Nephron (organoid): ENCODE measurements at regions not wholly inside any gene's neighbourhood (a gene's known extent, or its start where the extent isn't known, plus 50 kb on each side); places are given as distances from the start of the nearest gene placed in this dataset.

Source experiments
- H3K27ac Mint-ChIP-seq, 3 experiments: 2 replicates each; pipeline ENCODE4 v1.8.0; 2020; ENCODE audit warnings: mixed read lengths in 3 of 3, mild to moderate bottlenecking in 2 of 3, moderate library complexity in 1 of 3
- H3K27me3 Mint-ChIP-seq: 2 replicates; pipeline ENCODE4 v1.8.0; 2021; ENCODE audit warnings: low read depth, mild to moderate bottlenecking, moderate library complexity, mixed read lengths
- H3K36me3 Mint-ChIP-seq: 2 replicates; pipeline ENCODE4 v1.8.0; 2020; ENCODE audit warnings: low read depth, mixed read lengths
- H3K4me1 Mint-ChIP-seq: 2 replicates; pipeline ENCODE4 v1.8.0; 2020; ENCODE audit warnings: mixed read lengths
- H3K4me3 Mint-ChIP-seq, 3 experiments: 2 replicates each; pipeline ENCODE4 v1.8.0; 2020; ENCODE audit warnings: mild to moderate bottlenecking in 3 of 3, mixed read lengths in 3 of 3, moderate library complexity in 2 of 3
- H3K9me3 Mint-ChIP-seq: 2 replicates; pipeline ENCODE4 v1.8.0; 2020; ENCODE audit warnings: mixed read lengths
- TF ChIP-seq, protein P1 (sequence below), 3 experiments: fragments of 200-600 bp; sonication (generic); IDR thresholded peaks; one replicate each; pipeline ENCODE4 v1.5.0; 2021; ENCODE audit warnings: antibody characterized with exemption in 3 of 3; ENCODE audit not compliant: unreplicated experiment in 3 of 3

DNA sequence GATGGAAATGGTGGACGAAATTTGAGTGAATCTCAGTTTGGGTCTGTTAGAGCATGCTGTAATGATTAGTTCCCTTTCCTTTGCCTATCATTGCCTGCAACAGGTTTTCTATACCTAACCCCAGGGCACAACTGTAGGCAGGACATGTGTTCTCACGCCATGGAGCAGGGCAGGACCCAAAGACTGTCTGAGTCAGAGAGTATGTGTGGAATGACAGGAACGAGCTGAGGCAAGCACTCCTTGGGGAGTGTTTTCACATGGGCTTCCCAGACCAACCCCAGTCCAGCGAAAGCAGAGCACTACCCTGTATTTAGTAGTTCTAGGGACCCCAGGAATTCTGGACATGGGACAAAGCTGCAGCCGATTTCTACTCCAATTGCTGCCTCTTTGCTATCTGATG, 234.2 kb downstream of the HACE1 start:
- peaks cover 3% of the 10 kb centered on the region for H3K27me3 Mint-ChIP-seq
- TF ChIP-seq, protein P1, sequence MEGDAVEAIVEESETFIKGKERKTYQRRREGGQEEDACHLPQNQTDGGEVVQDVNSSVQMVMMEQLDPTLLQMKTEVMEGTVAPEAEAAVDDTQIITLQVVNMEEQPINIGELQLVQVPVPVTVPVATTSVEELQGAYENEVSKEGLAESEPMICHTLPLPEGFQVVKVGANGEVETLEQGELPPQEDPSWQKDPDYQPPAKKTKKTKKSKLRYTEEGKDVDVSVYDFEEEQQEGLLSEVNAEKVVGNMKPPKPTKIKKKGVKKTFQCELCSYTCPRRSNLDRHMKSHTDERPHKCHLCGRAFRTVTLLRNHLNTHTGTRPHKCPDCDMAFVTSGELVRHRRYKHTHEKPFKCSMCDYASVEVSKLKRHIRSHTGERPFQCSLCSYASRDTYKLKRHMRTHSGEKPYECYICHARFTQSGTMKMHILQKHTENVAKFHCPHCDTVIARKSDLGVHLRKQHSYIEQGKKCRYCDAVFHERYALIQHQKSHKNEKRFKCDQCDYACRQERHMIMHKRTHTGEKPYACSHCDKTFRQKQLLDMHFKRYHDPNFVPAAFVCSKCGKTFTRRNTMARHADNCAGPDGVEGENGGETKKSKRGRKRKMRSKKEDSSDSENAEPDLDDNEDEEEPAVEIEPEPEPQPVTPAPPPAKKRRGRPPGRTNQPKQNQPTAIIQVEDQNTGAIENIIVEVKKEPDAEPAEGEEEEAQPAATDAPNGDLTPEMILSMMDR (IDR thresholded peaks at IDR 0.05; ENCODE audit: unreplicated experiment in 3 of 3), result no peak
- H3K27ac Mint-ChIP-seq, result peak overlapping the region; percentile 15 to 65 (median 50)
- H3K36me3 Mint-ChIP-seq, result no peaks in the 10 kb centered on the region
- H3K9me3 Mint-ChIP-seq, result no peaks in the 10 kb centered on the region
- no peaks in the 10 kb centered on the region for H3K4me1 Mint-ChIP-seq
- H3K4me3 Mint-ChIP-seq, result no peak overlapping the region

DNA sequence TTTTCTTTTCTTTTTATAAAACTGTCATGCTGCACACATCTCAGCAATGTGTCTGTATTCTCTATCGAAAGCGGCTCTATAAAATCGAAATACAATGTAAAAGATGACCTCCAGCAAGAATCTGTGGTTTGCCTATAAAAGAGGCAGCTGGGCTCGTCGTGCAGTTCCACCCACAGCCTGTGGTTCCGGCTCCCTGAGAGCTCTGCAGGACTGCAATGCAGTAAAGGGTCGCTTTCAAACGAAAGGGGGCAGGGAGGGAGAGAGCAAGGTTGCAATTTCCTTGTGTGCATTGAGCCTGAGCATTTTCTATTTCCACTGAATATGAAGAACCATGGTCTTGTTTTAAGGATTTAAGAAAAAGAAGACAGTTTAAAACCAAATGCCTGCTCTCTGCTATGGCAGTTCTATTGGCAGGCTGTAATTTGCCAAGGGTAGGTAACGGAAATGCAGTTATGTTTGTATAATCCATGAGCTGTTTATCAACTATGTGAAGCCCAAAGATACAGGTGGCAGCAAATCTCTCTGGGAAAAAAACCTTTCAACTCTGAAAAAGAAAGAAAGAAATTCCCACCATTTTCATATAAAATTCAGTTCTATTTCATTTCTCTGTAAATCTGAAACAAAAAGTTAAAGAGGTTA, 236.5 kb downstream of the HACE1 start:
- Mint-ChIP-seq H3K4me3 (no peak overlapping the region), H3K27ac (peak overlapping the region in 2 of 3 experiments; percentile 26 to 38), H3K4me1 (no peaks in the 10 kb centered on the region), H3K36me3 (no peaks in the 10 kb centered on the region), H3K9me3 (no peaks in the 10 kb centered on the region), H3K27me3 (peaks cover 3% of the 10 kb centered on the region)
- TF ChIP-seq, protein P1 (IDR thresholded peaks at IDR 0.05; ENCODE audit: unreplicated experiment in 3 of 3), result no peak

DNA sequence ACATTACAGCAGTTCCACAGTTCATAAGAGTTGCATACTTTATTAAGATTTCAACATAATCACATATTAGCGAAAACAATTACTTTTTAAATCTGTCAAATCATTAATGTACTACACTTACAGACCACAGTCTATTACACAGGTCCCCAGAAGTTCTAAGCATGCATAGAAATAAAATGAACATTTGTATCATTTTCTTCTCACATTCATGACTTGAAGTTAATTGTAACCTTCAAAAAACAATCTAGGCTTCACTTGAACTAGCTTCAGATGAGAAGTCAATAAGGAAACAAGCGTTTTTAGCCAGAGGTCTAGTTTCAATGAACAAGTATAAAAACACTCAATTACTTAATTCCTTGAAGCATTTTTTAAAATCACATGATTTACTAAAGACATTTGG, 238.3 kb downstream of the HACE1 start:
- H3K27me3 Mint-ChIP-seq, result peaks cover 3% of the 10 kb centered on the region
- no peak overlapping the region for H3K27ac Mint-ChIP-seq
- TF ChIP-seq, protein P1 (IDR thresholded peaks at IDR 0.05; ENCODE audit: unreplicated experiment in 3 of 3), result no peak
- no peaks in the 10 kb centered on the region for H3K36me3 Mint-ChIP-seq
- H3K4me1 Mint-ChIP-seq, result peaks cover 6% of the 10 kb centered on the region
- H3K4me3 Mint-ChIP-seq, result no peak overlapping the region
- H3K9me3 Mint-ChIP-seq, result no peaks in the 10 kb centered on the region

DNA sequence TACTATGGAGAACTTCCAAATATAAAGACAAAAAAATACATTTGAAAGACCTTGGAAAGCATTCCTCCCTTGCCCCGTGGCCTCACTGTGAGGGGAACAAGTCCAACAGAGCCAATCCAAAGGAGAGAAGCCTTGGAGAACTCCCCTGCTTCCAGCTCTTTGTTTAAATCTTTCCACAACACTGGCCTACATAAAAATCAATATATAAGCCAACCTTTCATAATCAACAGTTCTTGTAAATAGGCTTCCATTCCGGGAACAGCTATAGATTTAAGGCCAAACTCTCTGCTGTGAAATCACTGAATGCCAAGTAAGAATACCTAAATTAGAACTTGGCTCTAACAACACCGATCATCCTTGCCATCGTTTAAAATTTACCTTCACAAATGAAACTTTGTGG, 242.1 kb downstream of the HACE1 start:
- H3K4me3 Mint-ChIP-seq, result no peak overlapping the region
- H3K36me3 Mint-ChIP-seq, result no peaks in the 10 kb centered on the region
- peaks cover 3% of the 10 kb centered on the region for H3K27me3 Mint-ChIP-seq
- peaks cover 14% of the 10 kb centered on the region for H3K4me1 Mint-ChIP-seq
- TF ChIP-seq, protein P1 (IDR thresholded peaks at IDR 0.05; ENCODE audit: unreplicated experiment in 3 of 3), result no peak
- H3K9me3 Mint-ChIP-seq, result no peaks in the 10 kb centered on the region
- H3K27ac Mint-ChIP-seq, result peak overlapping the region in 1 of 3 experiments; percentile 88

DNA sequence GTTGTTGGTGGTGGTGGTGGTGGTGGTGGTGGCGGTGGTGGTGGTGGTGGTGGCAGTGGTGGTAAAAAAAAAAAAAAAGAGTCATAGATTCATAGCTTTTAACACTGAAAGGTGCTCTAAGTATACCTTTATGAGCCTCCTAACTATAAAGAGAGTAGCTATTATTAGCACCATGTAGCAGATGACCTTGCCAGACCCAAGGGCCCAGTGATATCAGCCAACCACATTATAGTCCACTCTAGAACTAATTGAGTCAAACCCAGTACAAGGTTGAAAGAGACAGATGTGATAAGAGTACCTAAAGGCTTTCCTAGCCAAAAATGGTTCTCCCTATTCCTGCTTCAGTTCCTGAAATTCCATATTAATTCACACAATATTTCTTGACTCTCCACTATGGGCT, 245.3 kb downstream of the HACE1 start:
- Mint-ChIP-seq H3K4me1 (peaks cover 14% of the 10 kb centered on the region), H3K9me3 (no peaks in the 10 kb centered on the region), H3K27ac (peak overlapping the region in 1 of 3 experiments; percentile 18), H3K27me3 (no peaks in the 10 kb centered on the region), H3K4me3 (no peak overlapping the region), H3K36me3 (no peaks in the 10 kb centered on the region)
- TF ChIP-seq, protein P1 (IDR thresholded peaks at IDR 0.05; ENCODE audit: unreplicated experiment in 3 of 3), result no peak

DNA sequence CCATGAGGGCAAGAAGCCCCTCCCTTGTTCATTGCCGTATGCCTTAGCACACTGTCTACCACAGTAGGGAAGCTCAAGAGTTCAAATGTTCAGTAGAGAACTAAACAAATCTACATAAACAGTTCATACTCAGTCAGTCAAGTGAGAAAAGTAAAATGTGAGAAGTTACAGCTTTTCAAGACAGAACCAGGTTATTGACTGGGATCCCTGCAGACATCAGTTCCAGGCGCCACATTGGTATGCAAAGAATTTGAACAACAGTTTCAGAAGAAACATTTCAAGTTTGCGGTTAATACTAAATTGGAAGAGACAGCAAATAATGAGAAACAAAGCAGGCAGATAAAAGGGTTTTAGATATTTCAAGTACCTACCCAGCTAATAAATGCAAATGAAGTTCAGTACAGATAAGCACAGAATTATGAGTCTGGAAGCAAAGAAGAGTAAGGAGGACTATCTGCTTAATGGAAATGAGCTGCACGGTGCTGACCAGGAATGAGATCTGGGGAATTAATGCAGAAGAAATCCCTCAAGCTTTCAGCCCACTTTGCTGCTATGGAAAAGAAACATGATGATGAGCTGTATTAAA, 246.2 kb downstream of the HACE1 start:
- Mint-ChIP-seq H3K4me1 (peaks cover 14% of the 10 kb centered on the region), H3K27ac (peak overlapping the region; percentile 16 to 73 (median 63)), H3K36me3 (no peaks in the 10 kb centered on the region), H3K9me3 (no peaks in the 10 kb centered on the region), H3K27me3 (no peaks in the 10 kb centered on the region), H3K4me3 (no peak overlapping the region)
- TF ChIP-seq, protein P1 (IDR thresholded peaks at IDR 0.05; ENCODE audit: unreplicated experiment in 3 of 3), result no peak
